HEK293 (cell line): ENCODE measurements at regions not wholly inside any gene's neighbourhood (a gene's known extent, or its start where the extent isn't known, plus 50 kb on each side); places are given as distances from the start of the nearest gene placed in this dataset.
A peak's percentile ranks its signal among the peaks of the same experiment; 100 is the strongest.

Experiments
- CTCF ChIA-PET: fragments of 350-600 bp; formaldehyde crosslinking; extraction: SDS; loops from one replicate; lab custom pipeline; 2021; ENCODE audit warnings: antibody characterized with exemption; lab: Yijun Ruan, JAX
- POLR2A ChIA-PET: fragments of 300-600 bp; formaldehyde crosslinking; extraction: SDS; loops from one replicate; lab custom pipeline; 2020; ENCODE audit warnings: antibody characterized with exemption, inconsistent platforms; lab: Yijun Ruan, JAX
- H3K27ac ChIP-seq: fragments of 200-500 bp; sonication (Bioruptor generic); 2 replicates; pipeline ENCODE4 v1.5.1; 2014; ENCODE audit warnings: low read depth, low read length, control low read depth, inconsistent platforms; ENCODE audit errors: extremely low read depth
- H3K36me3 ChIP-seq, 2 experiments: fragments of 200-500 bp in 1 of 2; sonication (Bioruptor generic) in 1 of 2; 1 replicate in 1 of 2; 2 replicates in 1 of 2; pipeline ENCODE4 v1.5.1; 2014 to 2017; ENCODE audit warnings: inconsistent platforms in 2 of 2, low read length in 2 of 2; ENCODE audit not compliant: control insufficient read depth in 2 of 2, insufficient read depth in 1 of 2
- H3K4me1 ChIP-seq: fragments of 200-500 bp; sonication (Bioruptor generic); 2 replicates; pipeline ENCODE4 v1.5.1; 2014; ENCODE audit warnings: mild to moderate bottlenecking, low read length, inconsistent platforms; ENCODE audit not compliant: control insufficient read depth, insufficient read depth
- H3K4me3 ChIP-seq: 2 replicates; pipeline ENCODE4 v1.5.1; 2011; ENCODE audit warnings: low read depth, mild to moderate bottlenecking, control low read depth, low read length, moderate library complexity
- H3K9me3 ChIP-seq: fragments of 200-500 bp; sonication (Bioruptor generic); 2 replicates; pipeline ENCODE4 v1.5.1; 2014; ENCODE audit warnings: low read depth, low read length, inconsistent platforms; ENCODE audit not compliant: control insufficient read depth, insufficient read depth
- MEIS1 ChIP-seq: sonication (generic); formaldehyde crosslinking; IDR thresholded peaks from 2 replicates; pipeline ENCODE4 v1.8.1; 2022; ENCODE audit warnings: missing genetic modification reagents, mild to moderate bottlenecking, borderline replicate concordance
- MZF1 ChIP-seq: fragments of 450-650 bp; formaldehyde crosslinking; IDR thresholded peaks from 2 replicates; pipeline ENCODE4 v1.5.1; 2017; ENCODE audit warnings: missing biosample characterization, missing genetic modification characterization, borderline replicate concordance
- PRDM1 ChIP-seq: fragments of 450-650 bp; formaldehyde crosslinking; IDR thresholded peaks from 2 replicates; pipeline ENCODE4; 2016; ENCODE audit warnings: missing biosample characterization, missing genetic modification characterization
- REPIN1 ChIP-seq: fragments of 450-650 bp; formaldehyde crosslinking; IDR thresholded peaks from 2 replicates; pipeline ENCODE4 v1.5.1; 2017; ENCODE audit warnings: missing biosample characterization, missing genetic modification characterization, low read depth
- TRIM28 ChIP-seq: IDR thresholded peaks from 2 replicates; pipeline ENCODE4 v1.6.1; 2011; ENCODE audit warnings: low read length, control low read depth, borderline replicate concordance
- ZBTB20 ChIP-seq: fragments of 450-650 bp; formaldehyde crosslinking; IDR thresholded peaks from 2 replicates; pipeline ENCODE4 v1.5.1; 2016; ENCODE audit warnings: missing biosample characterization, missing genetic modification characterization
- ZBTB21 ChIP-seq: fragments of 450-650 bp; formaldehyde crosslinking; IDR thresholded peaks from 2 replicates; pipeline ENCODE4 v1.5.1; 2017; ENCODE audit warnings: missing biosample characterization, missing genetic modification characterization
- ZFP69B ChIP-seq: fragments of 450-650 bp; formaldehyde crosslinking; IDR thresholded peaks from 2 replicates; pipeline ENCODE4 v1.5.1; 2016; ENCODE audit warnings: missing biosample characterization, missing genetic modification characterization
- ZNF174 ChIP-seq: fragments of 450-650 bp; formaldehyde crosslinking; IDR thresholded peaks from 2 replicates; pipeline ENCODE4 v1.5.0; 2017; ENCODE audit warnings: missing biosample characterization, mild to moderate bottlenecking, missing genetic modification characterization
- ZNF248 ChIP-seq: fragments of 450-650 bp; formaldehyde crosslinking; IDR thresholded peaks from 2 replicates; pipeline ENCODE4 v1.5.1; 2017; ENCODE audit warnings: missing biosample characterization, missing genetic modification characterization
- ZNF302 ChIP-seq: fragments of 450-650 bp; formaldehyde crosslinking; IDR thresholded peaks from 2 replicates; pipeline ENCODE4 v1.5.1; 2016; ENCODE audit warnings: missing biosample characterization, missing genetic modification characterization, low read depth
- ZNF335 ChIP-seq: fragments of 450-650 bp; formaldehyde crosslinking; conservative IDR thresholded peaks from 2 replicates; pipeline ENCODE4 v1.5.1; 2016; ENCODE audit warnings: missing biosample characterization, missing genetic modification characterization
- ZNF433 ChIP-seq: fragments of 450-650 bp; formaldehyde crosslinking; IDR thresholded peaks from 2 replicates; pipeline ENCODE4 v1.5.1; 2016; ENCODE audit warnings: missing biosample characterization, missing genetic modification characterization, low read depth
- ZNF514 ChIP-seq: fragments of 450-650 bp; formaldehyde crosslinking; IDR thresholded peaks from 2 replicates; pipeline ENCODE4 v1.5.1; 2016; ENCODE audit warnings: missing biosample characterization, missing genetic modification characterization
- ZNF530 ChIP-seq: fragments of 450-650 bp; formaldehyde crosslinking; IDR thresholded peaks from 2 replicates; pipeline ENCODE4 v1.5.1; 2016; ENCODE audit warnings: low read depth, missing biosample characterization, missing genetic modification characterization
- ZNF629 ChIP-seq: fragments of 450-650 bp; formaldehyde crosslinking; IDR thresholded peaks from 2 replicates; pipeline ENCODE4 v1.5.1; 2017; ENCODE audit warnings: missing biosample characterization, missing genetic modification characterization
- ZNF707 ChIP-seq: fragments of 450-650 bp; formaldehyde crosslinking; IDR thresholded peaks from 2 replicates; pipeline ENCODE4 v1.5.1; 2016; ENCODE audit warnings: missing biosample characterization, missing genetic modification characterization
- ZNF792 ChIP-seq: fragments of 450-650 bp; formaldehyde crosslinking; IDR thresholded peaks from 2 replicates; pipeline ENCODE4 v1.5.1; 2016; ENCODE audit warnings: missing biosample characterization, missing genetic modification characterization
- TF ChIP-seq, protein P1 (sequence below): fragments of 450-650 bp; formaldehyde crosslinking; IDR thresholded peaks from 2 replicates; pipeline ENCODE4 v1.5.1; 2016; ENCODE audit warnings: missing biosample characterization, missing genetic modification characterization
- TF ChIP-seq, protein P2 (sequence below): fragments of 450-650 bp; formaldehyde crosslinking; IDR thresholded peaks from 2 replicates; pipeline ENCODE4 v1.5.0; 2017; ENCODE audit warnings: missing biosample characterization, missing genetic modification characterization, borderline replicate concordance

DNA sequence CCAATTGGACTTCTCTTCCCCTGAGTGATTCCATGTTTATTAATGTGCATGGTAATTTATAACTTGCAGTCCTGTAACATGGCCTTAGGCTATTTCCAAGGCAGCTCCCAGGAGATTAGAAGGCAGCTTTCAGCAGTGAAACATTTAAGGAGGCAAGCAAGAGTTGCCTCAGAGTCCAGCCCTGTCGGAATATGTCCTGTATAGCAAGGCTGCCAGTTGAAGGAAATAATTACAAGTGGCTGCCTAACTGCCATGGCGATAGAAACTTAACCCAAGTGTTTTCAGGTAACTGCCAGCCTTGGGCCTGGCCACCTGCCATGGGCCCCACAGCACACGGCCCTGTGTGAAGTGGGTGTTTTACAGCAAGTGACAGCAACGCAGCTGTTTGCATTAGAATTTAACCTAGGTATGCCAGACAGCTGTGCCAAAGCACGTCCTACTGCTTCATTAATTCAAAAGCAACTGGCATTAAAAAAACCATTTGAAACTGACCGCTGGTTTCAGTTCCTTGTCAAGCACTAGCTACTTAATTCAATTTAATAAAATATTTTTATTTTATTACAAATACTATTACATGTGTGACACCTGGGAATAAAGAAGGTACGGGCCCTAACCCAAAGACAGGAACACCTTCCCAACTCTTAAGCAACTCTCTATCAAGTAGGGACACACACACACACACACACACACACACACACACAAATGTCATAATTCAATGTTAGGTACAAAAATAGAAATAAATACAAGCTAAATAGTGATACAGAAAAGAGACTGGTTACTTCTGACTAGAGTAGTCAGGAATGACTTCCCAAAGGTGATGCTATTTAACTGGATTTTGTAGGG lies 151.8 kb upstream of the HEY2 start:
- CTCF ChIA-PET: interaction anchor here (0.6 kb wide), 1 partner anchor 45 kb away, joined by 3 read pairs; no protein-coding TSS in a partner anchor
- no peak overlapping the region for H3K4me3 ChIP-seq
- H3K4me1 ChIP-seq: peaks cover 4% of the 10 kb centered on the region; the same call in 1 of the 2 replicates
- no peaks in the 10 kb centered on the region for H3K36me3 ChIP-seq
- H3K27ac ChIP-seq: no peak overlapping the region; the same call in 1 of the 2 replicates
- POLR2A ChIA-PET: no interaction called here
- H3K9me3 ChIP-seq: no peaks in the 10 kb centered on the region
- TF ChIP-seq ZNF174 (tag by site-specific recombination) (no peak), ZNF530 (tag by site-specific recombination) (no peak), ZNF433 (tag by site-specific recombination) (no peak), MEIS1 (CRISPR knock-in tag) (peak; percentile 16; the same call in 1 of the 2 replicates), ZNF707 (no peak), TRIM28 (peak; percentile 32; the same call in 1 of the 2 replicates), ZNF514 (tag by site-specific recombination) (no peak), ZNF302 (tag by site-specific recombination) (no peak), MZF1 (tag by site-specific recombination) (no peak), ZNF629 (no peak), ZFP69B (tag by site-specific recombination) (peak; percentile 78; the same call in 1 of the 2 replicates), REPIN1 (tag by site-specific recombination) (no peak)
- TF ChIP-seq, protein P1, sequence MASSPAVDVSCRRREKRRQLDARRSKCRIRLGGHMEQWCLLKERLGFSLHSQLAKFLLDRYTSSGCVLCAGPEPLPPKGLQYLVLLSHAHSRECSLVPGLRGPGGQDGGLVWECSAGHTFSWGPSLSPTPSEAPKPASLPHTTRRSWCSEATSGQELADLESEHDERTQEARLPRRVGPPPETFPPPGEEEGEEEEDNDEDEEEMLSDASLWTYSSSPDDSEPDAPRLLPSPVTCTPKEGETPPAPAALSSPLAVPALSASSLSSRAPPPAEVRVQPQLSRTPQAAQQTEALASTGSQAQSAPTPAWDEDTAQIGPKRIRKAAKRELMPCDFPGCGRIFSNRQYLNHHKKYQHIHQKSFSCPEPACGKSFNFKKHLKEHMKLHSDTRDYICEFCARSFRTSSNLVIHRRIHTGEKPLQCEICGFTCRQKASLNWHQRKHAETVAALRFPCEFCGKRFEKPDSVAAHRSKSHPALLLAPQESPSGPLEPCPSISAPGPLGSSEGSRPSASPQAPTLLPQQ (tag by site-specific recombination): peak; percentile 95

DNA sequence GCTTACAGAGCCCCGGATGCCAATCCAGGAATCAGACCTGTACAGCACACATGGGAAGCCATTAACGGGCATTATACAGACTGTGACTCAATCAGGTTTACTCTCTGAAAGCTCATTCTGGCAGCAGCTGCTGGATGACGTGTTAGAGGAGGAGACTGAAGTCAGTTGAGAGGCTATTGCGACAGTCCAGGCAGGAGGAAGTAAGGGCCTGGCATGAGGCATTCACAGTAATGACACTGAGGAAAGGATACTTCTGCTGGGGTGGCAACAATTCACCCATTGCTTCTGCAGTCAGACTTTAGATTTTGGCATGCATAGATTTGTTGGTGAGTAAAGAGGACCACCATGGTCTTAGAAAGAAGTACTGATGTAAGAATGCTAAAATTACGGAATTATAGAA lies 151.0 kb upstream of the HEY2 start:
- Histone ChIP-seq H3K27ac (no peak overlapping the region), H3K9me3 (no peaks in the 10 kb centered on the region), H3K4me1 (peaks cover 4% of the 10 kb centered on the region; the same call in 1 of the 2 replicates), H3K4me3 (no peak overlapping the region), H3K36me3 (no peaks in the 10 kb centered on the region)
- POLR2A ChIA-PET: no interaction called here
- CTCF ChIA-PET: no interaction called here
- TF ChIP-seq, protein P2, sequence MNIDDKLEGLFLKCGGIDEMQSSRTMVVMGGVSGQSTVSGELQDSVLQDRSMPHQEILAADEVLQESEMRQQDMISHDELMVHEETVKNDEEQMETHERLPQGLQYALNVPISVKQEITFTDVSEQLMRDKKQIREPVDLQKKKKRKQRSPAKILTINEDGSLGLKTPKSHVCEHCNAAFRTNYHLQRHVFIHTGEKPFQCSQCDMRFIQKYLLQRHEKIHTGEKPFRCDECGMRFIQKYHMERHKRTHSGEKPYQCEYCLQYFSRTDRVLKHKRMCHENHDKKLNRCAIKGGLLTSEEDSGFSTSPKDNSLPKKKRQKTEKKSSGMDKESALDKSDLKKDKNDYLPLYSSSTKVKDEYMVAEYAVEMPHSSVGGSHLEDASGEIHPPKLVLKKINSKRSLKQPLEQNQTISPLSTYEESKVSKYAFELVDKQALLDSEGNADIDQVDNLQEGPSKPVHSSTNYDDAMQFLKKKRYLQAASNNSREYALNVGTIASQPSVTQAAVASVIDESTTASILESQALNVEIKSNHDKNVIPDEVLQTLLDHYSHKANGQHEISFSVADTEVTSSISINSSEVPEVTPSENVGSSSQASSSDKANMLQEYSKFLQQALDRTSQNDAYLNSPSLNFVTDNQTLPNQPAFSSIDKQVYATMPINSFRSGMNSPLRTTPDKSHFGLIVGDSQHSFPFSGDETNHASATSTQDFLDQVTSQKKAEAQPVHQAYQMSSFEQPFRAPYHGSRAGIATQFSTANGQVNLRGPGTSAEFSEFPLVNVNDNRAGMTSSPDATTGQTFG (tag by site-specific recombination): no peak
- TF ChIP-seq ZNF792 (tag by site-specific recombination) (no peak), ZNF335 (tag by site-specific recombination) (no peak), ZBTB21 (peak; percentile 44; the same call in 1 of the 2 replicates), ZBTB20 (tag by site-specific recombination) (peak; percentile 23; the same call in 1 of the 2 replicates)

DNA sequence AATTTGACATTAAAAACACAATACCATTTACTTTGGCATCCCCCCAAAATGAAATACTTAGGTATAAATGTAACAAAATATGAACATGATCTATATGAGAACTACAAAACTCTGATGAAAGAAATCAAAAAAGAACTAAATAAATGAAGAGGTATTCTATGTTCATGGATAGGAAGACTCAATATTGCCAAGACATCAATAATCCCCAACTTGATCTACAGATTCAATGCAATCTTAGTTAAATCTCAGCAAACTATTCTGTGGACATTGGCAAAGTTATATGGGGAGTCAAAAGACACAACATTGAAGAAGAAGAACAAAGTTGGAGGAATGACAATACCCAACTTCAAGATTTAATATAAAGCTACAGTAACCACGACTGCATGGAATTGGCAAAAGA lies 145.2 kb upstream of the HEY2 start:
- no peaks in the 10 kb centered on the region for H3K4me1 ChIP-seq
- CTCF ChIA-PET: no interaction called here
- no peak for TF ChIP-seq PRDM1 (tag by site-specific recombination)
- peak; percentile 93 for TF ChIP-seq ZNF248
- TF ChIP-seq, all 188 proteins: peak for 1
- no peak overlapping the region for H3K4me3 ChIP-seq
- POLR2A ChIA-PET: no interaction called here
- H3K36me3 ChIP-seq: no peaks in the 10 kb centered on the region
- H3K9me3 ChIP-seq: no peaks in the 10 kb centered on the region
- no peak overlapping the region for H3K27ac ChIP-seq
